Fibroblast of pulmonary artery (primary cell): ENCODE measurements at regions not wholly inside any gene's neighbourhood (a gene's known extent, or its start where the extent isn't known, plus 50 kb on each side); places are given as distances from the start of the nearest gene placed in this dataset.
"Not testable (repeated sequence)": the region's sequence is repeated elsewhere in the genome, so short reads cannot be mapped to it uniquely, and the experiment has no call there.

Experiments
- DNase-seq: peaks from one replicate; pipeline ENCODE4 v3.0.0-alpha.2; 2010; ENCODE audit warnings: low read depth
- H3K4me3 ChIP-seq: replicated peaks from 2 replicates; pipeline ENCODE4 v1.5.1; 2011; ENCODE audit warnings: low read depth, mild to moderate bottlenecking, control low read depth, low read length, moderate library complexity
- CTCF ChIP-seq: IDR thresholded peaks from 2 replicates; pipeline ENCODE4 v1.5.1; 2011; ENCODE audit warnings: mild to moderate bottlenecking, control low read depth, low read length, inconsistent platforms; ENCODE audit errors: missing control alignments

GRCh38 chr21:22154579-22155274 is 1156.5 kb downstream of the NCAM2 start:
- no peak for DNase-seq
- H3K4me3 ChIP-seq = no peak overlapping the region
- TF ChIP-seq CTCF = no peak

- H3K4me3 ChIP-seq = no peak overlapping the region
- no peak for DNase-seq
- no peak for TF ChIP-seq CTCF
These were observed 1166.7 kb downstream of the NCAM2 start for GRCh38 chr21:22164912-22165311.

GRCh38 chr21:22174746-22175145 is 1176.5 kb downstream of the NCAM2 start:
- TF ChIP-seq CTCF = no peak
- no peak overlapping the region for H3K4me3 ChIP-seq
- DNase-seq = no peak

GRCh38 chr21:22189278-22189677 is 1191.1 kb downstream of the NCAM2 start:
- DNase-seq = no peak
- no peak for TF ChIP-seq CTCF
- no peak overlapping the region for H3K4me3 ChIP-seq

GRCh38 chr21:22191581-22191980 is 1193.4 kb downstream of the NCAM2 start:
- H3K4me3 ChIP-seq = no peak overlapping the region
- no peak for DNase-seq
- TF ChIP-seq CTCF = no peak

DNA sequence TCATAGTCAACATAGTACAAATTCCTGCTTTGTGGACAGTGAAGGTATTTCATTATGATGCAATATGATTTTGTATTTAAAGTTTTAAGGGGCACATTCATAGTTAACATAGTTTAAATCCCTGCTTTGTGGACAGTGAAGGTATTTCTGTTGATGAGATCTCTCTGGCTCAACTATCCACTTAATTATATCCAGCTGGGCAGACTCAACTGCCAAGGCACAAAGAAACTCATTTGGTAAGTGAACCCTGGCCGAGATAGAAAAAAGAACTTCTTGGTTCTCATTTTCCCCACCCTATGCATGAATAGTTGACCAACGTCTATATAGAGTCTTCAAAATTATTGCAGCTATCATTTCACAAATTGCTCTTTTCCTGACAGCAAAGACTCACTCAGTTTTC is 1194.6 kb downstream of the NCAM2 start:
- no peak overlapping the region for H3K4me3 ChIP-seq
- DNase-seq = no peak
- TF ChIP-seq CTCF = no peak

- not testable (repeated sequence) for DNase-seq, H3K4me3 ChIP-seq
These were observed 1196.8 kb downstream of the NCAM2 start for GRCh38 chr21:22194986-22195385.
